ENCODE measurements at regions not wholly inside any gene's neighbourhood (a gene's known extent, or its start where the extent isn't known, plus 50 kb on each side); places are given as distances from the start of the nearest gene placed in this dataset.
A peak's percentile ranks its signal among the peaks of the same experiment; 100 is the strongest.

DNA sequence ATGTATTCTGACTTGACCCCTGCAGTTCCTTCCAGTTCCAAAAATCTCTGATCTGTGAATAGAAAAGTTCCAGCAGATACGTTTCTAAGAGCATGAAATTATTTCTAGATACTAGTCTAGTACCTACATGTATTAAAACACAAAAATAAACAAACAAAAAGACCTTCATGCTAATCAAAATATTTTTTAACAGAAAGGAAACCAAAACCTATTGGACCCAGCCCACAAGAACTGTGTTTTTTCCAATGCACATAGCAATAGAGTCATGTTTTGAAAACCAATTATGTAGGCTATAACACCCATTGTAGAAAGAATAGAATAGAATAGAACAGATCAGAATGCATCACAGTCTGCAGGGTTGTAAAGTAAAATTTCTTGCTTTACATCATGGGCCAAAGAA is 158.6 kb upstream of the TNFAIP3 start:
- ATAC-seq (ENCODE audit: low FRiP score in 2 of 2): no peak
- Histone ChIP-seq H3K9me3 (no peaks in the 10 kb centered on the region), H3K36me3 (no peaks in the 10 kb centered on the region), H3K27ac (peak overlapping the region in 3 of 4 donors; percentile 22 to 54 (median 53)), H3K27me3 (no peaks in the 10 kb centered on the region), H3K4me3 (no peak overlapping the region), H3K4me1 (peaks cover 5 to 16% (median 14%) of the 10 kb centered on the region in 4 donors)
- DNase-seq: no peak
- no peak for TF ChIP-seq POLR2A (IDR thresholded peaks at IDR 0.05)
- TF ChIP-seq EP300 (IDR thresholded peaks at IDR 0.05): no peak
- TF ChIP-seq, protein P1, sequence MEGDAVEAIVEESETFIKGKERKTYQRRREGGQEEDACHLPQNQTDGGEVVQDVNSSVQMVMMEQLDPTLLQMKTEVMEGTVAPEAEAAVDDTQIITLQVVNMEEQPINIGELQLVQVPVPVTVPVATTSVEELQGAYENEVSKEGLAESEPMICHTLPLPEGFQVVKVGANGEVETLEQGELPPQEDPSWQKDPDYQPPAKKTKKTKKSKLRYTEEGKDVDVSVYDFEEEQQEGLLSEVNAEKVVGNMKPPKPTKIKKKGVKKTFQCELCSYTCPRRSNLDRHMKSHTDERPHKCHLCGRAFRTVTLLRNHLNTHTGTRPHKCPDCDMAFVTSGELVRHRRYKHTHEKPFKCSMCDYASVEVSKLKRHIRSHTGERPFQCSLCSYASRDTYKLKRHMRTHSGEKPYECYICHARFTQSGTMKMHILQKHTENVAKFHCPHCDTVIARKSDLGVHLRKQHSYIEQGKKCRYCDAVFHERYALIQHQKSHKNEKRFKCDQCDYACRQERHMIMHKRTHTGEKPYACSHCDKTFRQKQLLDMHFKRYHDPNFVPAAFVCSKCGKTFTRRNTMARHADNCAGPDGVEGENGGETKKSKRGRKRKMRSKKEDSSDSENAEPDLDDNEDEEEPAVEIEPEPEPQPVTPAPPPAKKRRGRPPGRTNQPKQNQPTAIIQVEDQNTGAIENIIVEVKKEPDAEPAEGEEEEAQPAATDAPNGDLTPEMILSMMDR (IDR thresholded peaks at IDR 0.05): no peak
- TF ChIP-seq POLR2AphosphoS5 (IDR thresholded peaks at IDR 0.05): no peak
- WGBS, 2 donors: 39 to 57% methylated on average over 1 of the region's 1 CpG

DNA sequence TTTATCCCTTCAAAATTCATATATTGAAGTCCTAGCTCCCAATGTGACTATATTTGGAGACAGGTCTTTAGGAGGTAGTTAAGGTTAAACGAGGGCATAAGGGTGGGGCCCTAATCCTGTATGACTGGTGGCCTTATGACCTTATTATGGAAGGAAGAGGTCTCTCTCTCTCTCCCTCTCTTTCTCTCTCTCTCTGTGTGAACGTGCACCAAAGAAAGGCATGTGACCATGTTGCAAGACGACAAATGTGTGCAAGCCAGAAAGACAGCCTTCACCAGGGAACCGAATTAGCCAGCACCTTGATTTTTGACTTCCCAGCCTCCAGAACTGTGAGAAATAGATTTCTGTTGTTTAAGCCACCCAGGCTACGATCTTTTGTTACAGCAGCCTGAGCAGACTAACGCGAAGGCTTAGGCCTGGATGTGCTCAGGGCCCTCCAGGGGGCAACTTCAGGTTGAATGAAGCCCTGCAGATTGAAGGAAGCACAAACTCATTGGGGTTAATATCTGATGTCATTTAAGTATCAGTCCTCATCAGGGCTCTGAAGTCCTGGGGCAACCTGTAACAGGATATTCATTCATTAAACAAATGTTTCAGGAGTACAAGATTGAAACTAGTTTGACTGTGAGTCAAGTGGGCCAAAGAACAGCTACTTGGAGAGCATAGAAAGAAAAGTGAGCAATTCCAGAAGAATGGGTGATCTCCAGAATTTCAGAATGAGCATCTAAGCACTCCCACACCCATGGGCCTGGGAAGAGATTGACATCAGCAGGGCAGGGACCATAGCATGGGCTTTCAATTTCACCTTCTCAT is 157.4 kb upstream of the TNFAIP3 start:
- TF ChIP-seq, protein P1 (IDR thresholded peaks at IDR 0.05): no peak
- TF ChIP-seq POLR2A (IDR thresholded peaks at IDR 0.05) (no peak), POLR2AphosphoS5 (IDR thresholded peaks at IDR 0.05) (no peak), EP300 (IDR thresholded peaks at IDR 0.05) (no peak)

DNA sequence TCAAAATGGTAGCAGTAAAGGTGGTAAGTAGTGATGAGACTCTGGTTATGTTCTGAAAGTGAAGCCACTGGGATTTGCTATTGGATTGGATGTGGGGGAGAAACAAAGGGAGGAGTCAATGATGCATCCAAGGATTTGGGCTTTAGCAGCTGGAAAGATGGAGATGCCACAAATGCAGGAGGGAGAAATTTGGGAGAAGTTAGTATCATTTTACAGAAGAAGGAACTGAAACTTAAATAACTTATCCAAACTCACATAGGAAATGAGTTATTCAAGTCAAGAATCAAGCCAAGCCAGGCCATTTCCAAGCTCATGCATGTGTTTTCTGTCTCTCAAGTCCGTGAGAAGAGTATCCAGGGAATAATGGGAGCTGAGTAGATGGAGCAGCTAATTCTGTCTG is 155.1 kb upstream of the TNFAIP3 start:
- Histone ChIP-seq H3K9me3 (no peaks in the 10 kb centered on the region), H3K4me1 (peaks cover 5 to 16% (median 14%) of the 10 kb centered on the region in 4 donors), H3K27ac (no peak overlapping the region), H3K4me3 (no peak overlapping the region), H3K27me3 (no peaks in the 10 kb centered on the region), H3K36me3 (no peaks in the 10 kb centered on the region)
- ATAC-seq (ENCODE audit: low FRiP score in 2 of 2) (no peak), DNase-seq (no peak)
- TF ChIP-seq, protein P1 (IDR thresholded peaks at IDR 0.05): no peak
- TF ChIP-seq POLR2AphosphoS5 (IDR thresholded peaks at IDR 0.05) (no peak), POLR2A (IDR thresholded peaks at IDR 0.05) (no peak), EP300 (IDR thresholded peaks at IDR 0.05) (no peak)
- WGBS, 2 donors: 60 to 83% methylated on average over 1 of the region's 1 CpG

More for the DNA sequence above, 157.4 kb upstream of the TNFAIP3 start:
- WGBS, 2 donors: 86 to 89% methylated on average over 7 of the region's 7 CpGs
- Histone ChIP-seq H3K9me3 (no peaks in the 10 kb centered on the region), H3K36me3 (no peaks in the 10 kb centered on the region), H3K4me1 (peaks cover 5 to 16% (median 14%) of the 10 kb centered on the region in 4 donors), H3K27me3 (no peaks in the 10 kb centered on the region), H3K27ac (peak overlapping the region in 1 of 4 donors; percentile 4), H3K4me3 (no peak overlapping the region)
- ATAC-seq (ENCODE audit: low FRiP score in 2 of 2) (no peak), DNase-seq (no peak)

DNA sequence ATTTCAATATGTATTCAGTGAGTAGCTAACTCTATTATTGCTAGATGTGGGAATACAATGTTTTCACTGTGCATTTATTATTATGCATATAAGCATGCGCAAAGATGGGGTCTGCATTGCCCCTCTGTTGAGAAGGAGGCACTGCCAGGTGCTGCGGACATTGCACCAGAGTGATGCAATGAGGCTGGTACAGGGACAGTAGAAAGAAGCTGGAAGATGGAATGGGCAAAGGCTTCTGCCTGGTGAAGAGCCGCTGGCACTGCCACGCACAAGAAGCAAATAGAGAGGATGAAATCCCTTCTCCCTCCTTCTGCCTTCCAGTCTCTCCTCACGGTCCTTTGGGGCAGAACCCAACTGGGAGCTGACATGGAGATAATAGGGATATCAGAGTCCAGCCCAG is 154.5 kb upstream of the TNFAIP3 start:
- ATAC-seq (ENCODE audit: low FRiP score in 2 of 2) (no peak), DNase-seq (no peak)
- Histone ChIP-seq H3K27me3 (no peaks in the 10 kb centered on the region), H3K27ac (no peak overlapping the region), H3K4me3 (no peak overlapping the region), H3K9me3 (no peaks in the 10 kb centered on the region), H3K4me1 (peaks cover 5 to 13% (median 9%) of the 10 kb centered on the region in 4 donors), H3K36me3 (no peaks in the 10 kb centered on the region)
- WGBS, 2 donors: 96% methylated on average over 5 of the region's 5 CpGs
- TF ChIP-seq POLR2A (IDR thresholded peaks at IDR 0.05): no peak
- TF ChIP-seq POLR2AphosphoS5 (IDR thresholded peaks at IDR 0.05): no peak
- TF ChIP-seq EP300 (IDR thresholded peaks at IDR 0.05): no peak
- TF ChIP-seq, protein P1 (IDR thresholded peaks at IDR 0.05): no peak

All from upper lobe of left lung (tissue), 6 donors.